ENCODE measurements at regions not wholly inside any gene's neighbourhood (a gene's known extent, or its start where the extent isn't known, plus 50 kb on each side); places are given as distances from the start of the nearest gene placed in this dataset.

DNA sequence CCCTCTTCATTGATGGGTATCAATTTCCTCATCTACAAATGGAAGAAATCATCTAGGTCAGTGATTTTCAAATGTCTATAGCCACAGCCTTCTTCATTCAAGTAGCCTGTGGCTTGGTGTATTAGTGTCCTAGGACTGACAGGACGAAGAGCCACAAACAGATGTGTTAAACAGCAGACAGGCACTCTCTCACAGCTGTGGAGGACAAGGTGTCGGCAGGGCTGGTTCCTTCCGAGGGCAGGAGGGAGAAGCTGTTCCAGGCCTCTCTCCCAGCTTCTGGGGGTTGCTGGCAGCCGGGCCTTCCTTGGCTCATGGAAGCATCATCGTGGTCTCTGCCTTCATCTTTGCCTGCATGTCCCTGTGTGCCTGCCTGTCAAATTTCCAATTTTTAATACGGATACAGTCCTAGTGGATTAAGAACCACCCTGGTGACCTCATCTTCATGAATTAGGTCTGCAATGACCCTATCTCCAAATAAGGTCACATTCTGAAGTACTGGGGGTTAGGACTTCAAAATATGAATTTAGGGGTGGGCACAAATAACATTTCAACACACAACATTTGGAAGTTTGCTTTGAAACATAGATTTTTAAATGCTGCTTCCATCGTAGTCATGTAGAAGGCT, 86.5 kb downstream of the PTGR3 start:
- peak in 1 of 2 donors; percentile 6 for DNase-seq (ENCODE audit: low spot score in 2 of 2)
- H3K36me3 Mint-ChIP-seq, result no peaks in the 10 kb centered on the region
- no peaks in the 10 kb centered on the region for H3K9me3 Mint-ChIP-seq
- ATAC-seq, result no peak
- peak overlapping the region in 1 of 2 donors; percentile 19 for H3K27ac Mint-ChIP-seq

DNA sequence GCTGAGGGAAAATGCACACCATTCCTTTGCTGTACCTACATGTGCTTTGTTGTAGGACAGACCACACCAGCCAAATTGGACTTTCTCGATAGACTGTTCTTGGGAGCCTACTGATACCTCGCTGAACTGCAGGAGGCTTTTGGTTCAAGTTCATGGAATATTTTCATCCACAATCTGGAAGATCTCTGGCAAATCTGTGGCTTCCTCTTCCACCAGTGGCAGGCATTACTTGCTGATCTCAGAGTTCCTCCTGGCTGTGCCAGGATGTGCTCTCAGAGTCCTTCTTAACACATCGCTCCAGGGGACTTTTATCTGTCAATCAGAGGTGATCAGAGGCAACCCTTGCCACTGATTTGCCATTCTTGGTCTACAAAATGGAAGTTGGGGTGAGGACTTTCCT, 87.7 kb downstream of the PTGR3 start:
- H3K9me3 Mint-ChIP-seq, result no peaks in the 10 kb centered on the region
- DNase-seq (ENCODE audit: low spot score in 2 of 2), result peak in 1 of 2 donors; percentile 13
- H3K27ac Mint-ChIP-seq, result no peak overlapping the region
- no peaks in the 10 kb centered on the region for H3K36me3 Mint-ChIP-seq
- ATAC-seq, result no peak

DNA sequence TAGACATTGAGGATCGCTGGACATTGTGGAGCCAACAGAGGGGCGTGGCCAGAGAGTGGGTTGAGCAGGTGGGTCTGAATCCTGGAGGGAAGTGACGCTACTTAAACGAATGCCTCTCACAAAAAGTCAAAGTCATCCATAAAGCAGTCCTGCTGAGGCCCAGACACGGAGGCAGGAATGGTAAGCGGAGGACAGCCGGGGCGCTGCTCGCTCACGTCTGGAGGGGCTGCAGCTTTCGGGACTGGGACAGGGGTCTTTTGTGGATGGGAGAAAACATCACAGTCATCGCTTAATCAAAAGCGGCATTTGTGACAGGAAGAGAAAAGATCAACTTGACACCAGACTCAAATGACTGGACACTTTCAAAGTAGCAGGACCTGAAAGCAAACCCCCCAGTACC, 88.4 kb downstream of the PTGR3 start:
- Mint-ChIP-seq H3K27ac (no peak overlapping the region), H3K9me3 (no peaks in the 10 kb centered on the region), H3K36me3 (no peaks in the 10 kb centered on the region)
- DNase-seq (ENCODE audit: low spot score in 2 of 2) (peak in 1 of 2 donors; percentile 13), ATAC-seq (no peak)

DNA sequence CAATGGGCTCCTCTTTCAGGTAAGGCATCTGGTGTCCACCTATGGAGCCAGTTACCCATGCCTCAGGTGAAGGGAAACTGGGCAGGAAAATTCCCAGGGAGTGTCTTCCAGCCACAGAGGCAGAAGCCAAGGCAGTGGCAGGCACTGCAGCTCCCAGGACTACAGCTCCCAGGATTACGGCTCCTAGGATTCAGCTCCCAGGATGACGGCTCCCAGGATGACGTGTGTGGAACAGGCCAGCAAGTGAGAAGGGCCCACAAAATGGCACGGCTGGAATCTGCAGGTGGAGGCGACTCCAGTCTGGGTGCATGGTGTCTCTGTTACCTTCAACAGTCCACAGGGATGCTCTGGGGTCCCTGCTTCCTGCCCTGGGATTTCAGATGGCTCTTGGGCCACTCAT, 92.1 kb downstream of the PTGR3 start:
- ATAC-seq (no peak), DNase-seq (ENCODE audit: low spot score in 2 of 2) (no peak)

DNA sequence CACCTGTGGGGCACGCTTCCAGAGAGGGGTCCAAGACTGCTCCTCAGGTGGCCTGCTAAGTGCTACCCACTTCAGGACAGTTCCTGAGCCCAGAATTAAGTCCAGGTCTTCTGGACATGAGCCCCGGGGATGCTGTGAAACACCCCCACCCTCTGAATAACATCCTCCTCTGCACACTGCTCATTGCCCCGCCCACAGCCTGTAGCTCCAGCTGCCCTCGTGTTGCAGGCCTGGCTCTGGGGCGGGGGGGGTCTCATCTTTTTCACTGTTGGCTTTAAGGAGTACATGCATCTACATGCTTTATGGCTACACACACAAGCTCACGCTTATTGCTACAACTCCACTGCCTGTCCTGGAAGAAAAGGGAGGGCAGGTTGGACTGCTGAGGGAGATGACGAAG, 92.8 kb downstream of the PTGR3 start:
- no peak overlapping the region for H3K27ac Mint-ChIP-seq
- DNase-seq (ENCODE audit: low spot score in 2 of 2) (no peak), ATAC-seq (no peak)
- H3K36me3 Mint-ChIP-seq, result no peaks in the 10 kb centered on the region
- H3K9me3 Mint-ChIP-seq, result no peaks in the 10 kb centered on the region

More for the DNA sequence above, 92.1 kb downstream of the PTGR3 start:
- Mint-ChIP-seq H3K9me3 (no peaks in the 10 kb centered on the region), H3K36me3 (no peaks in the 10 kb centered on the region), H3K27ac (no peak overlapping the region)

DNA sequence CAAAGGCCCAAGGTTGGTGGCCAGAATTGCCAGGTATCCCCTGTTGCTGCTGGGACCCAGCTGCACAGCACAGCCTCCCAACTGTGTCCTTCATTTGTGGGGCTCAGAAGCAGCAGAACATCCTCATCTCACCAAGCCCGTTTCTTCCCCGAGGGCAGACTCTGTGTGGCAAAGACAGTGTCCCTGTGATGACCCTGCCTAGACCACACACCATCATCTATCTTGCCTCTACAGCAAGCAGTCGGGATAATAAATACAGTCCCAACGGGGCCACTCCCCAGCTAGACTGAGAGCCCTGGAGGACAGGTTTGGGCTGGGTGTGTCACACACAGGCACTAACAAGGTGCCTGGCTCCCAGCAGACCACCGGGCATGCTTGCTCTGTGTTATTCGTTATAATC, 93.4 kb downstream of the PTGR3 start:
- DNase-seq (ENCODE audit: low spot score in 2 of 2), result no peak
- no peak overlapping the region for H3K27ac Mint-ChIP-seq
- H3K36me3 Mint-ChIP-seq, result no peaks in the 10 kb centered on the region
- ATAC-seq, result no peak
- no peaks in the 10 kb centered on the region for H3K9me3 Mint-ChIP-seq

Measured in activated naive CD4-positive, alpha-beta T cell treated with anti-CD3 and anti-CD28 coated beads, Interleukin-2, amount 50 U/mL, for 72 hours (primary cell).